Neural cell (in vitro differentiated cells): ENCODE measurements at regions not wholly inside any gene's neighbourhood (a gene's known extent, or its start where the extent isn't known, plus 50 kb on each side); places are given as distances from the start of the nearest gene placed in this dataset.

Experiments
- EP300 ChIP-seq: fragments of 450-650 bp; conservative IDR thresholded peaks from 2 replicates; pipeline ENCODE4 v1.6.1; 2014; ENCODE audit warnings: antibody characterized with exemption, mild to moderate bottlenecking, moderate library complexity; ENCODE audit not compliant: poor library complexity, severe bottlenecking
- EZH2 ChIP-seq: fragments of 200-600, 300-800 bp; shearing (Covaris generic), sonication (generic); IDR thresholded peaks from 2 replicates; pipeline ENCODE4 v1.6.1; 2014; ENCODE audit warnings: antibody characterized with exemption, low read length, borderline replicate concordance, mild to moderate bottlenecking; ENCODE audit not compliant: insufficient read depth, poor library complexity, severe bottlenecking
- TF ChIP-seq, protein P1 (sequence below): fragments of 450-650 bp; IDR thresholded peaks from 2 replicates; pipeline ENCODE4 v1.5.1; 2014; ENCODE audit warnings: antibody characterized with exemption, mild to moderate bottlenecking, moderate library complexity; ENCODE audit not compliant: poor library complexity, severe bottlenecking
- TF ChIP-seq, protein P2 (sequence below): IDR thresholded peaks from 2 replicates; pipeline ENCODE4 v1.6.1; 2012; ENCODE audit warnings: borderline replicate concordance

DNA sequence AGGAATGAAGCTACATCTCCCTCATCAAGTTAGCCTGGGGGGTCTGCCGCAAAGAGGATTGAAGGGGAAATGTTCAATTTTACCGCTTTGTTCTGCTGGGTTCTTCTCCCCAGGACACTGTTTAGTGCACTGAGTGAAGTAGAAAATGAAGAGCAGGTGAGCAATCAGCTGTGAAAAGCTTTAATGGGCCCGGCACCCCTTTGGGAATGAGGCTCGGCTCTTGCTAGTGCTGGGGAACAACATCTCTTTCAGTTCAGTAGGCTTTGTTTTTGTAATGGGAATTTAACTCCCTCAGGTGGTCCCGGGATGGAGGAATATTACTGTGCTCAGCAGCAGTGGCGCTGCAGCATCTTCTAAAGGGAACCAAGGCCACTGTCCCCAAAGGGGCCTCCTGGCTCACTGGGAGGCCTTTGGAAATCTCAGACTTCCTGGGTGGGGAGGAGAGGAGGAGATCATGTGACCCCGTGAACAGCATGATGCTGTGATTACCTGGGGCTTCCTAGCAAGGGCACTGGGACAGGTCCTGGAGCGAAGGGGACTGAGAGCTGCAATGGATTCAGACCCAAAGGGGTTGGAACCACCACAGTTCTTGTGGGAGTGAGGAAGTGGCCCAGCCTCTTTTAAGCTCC is 85.2 kb upstream of the MAX start:
- TF ChIP-seq, protein P1, sequence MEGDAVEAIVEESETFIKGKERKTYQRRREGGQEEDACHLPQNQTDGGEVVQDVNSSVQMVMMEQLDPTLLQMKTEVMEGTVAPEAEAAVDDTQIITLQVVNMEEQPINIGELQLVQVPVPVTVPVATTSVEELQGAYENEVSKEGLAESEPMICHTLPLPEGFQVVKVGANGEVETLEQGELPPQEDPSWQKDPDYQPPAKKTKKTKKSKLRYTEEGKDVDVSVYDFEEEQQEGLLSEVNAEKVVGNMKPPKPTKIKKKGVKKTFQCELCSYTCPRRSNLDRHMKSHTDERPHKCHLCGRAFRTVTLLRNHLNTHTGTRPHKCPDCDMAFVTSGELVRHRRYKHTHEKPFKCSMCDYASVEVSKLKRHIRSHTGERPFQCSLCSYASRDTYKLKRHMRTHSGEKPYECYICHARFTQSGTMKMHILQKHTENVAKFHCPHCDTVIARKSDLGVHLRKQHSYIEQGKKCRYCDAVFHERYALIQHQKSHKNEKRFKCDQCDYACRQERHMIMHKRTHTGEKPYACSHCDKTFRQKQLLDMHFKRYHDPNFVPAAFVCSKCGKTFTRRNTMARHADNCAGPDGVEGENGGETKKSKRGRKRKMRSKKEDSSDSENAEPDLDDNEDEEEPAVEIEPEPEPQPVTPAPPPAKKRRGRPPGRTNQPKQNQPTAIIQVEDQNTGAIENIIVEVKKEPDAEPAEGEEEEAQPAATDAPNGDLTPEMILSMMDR = no peak
- no peak for TF ChIP-seq EZH2
- TF ChIP-seq, protein P2, sequence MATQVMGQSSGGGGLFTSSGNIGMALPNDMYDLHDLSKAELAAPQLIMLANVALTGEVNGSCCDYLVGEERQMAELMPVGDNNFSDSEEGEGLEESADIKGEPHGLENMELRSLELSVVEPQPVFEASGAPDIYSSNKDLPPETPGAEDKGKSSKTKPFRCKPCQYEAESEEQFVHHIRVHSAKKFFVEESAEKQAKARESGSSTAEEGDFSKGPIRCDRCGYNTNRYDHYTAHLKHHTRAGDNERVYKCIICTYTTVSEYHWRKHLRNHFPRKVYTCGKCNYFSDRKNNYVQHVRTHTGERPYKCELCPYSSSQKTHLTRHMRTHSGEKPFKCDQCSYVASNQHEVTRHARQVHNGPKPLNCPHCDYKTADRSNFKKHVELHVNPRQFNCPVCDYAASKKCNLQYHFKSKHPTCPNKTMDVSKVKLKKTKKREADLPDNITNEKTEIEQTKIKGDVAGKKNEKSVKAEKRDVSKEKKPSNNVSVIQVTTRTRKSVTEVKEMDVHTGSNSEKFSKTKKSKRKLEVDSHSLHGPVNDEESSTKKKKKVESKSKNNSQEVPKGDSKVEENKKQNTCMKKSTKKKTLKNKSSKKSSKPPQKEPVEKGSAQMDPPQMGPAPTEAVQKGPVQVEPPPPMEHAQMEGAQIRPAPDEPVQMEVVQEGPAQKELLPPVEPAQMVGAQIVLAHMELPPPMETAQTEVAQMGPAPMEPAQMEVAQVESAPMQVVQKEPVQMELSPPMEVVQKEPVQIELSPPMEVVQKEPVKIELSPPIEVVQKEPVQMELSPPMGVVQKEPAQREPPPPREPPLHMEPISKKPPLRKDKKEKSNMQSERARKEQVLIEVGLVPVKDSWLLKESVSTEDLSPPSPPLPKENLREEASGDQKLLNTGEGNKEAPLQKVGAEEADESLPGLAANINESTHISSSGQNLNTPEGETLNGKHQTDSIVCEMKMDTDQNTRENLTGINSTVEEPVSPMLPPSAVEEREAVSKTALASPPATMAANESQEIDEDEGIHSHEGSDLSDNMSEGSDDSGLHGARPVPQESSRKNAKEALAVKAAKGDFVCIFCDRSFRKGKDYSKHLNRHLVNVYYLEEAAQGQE = no peak
- TF ChIP-seq EP300 = no peak
